Central memory CD8-positive, alpha-beta T cell (primary cell): ENCODE measurements at regions not wholly inside any gene's neighbourhood (a gene's known extent, or its start where the extent isn't known, plus 50 kb on each side); places are given as distances from the start of the nearest gene placed in this dataset.

ENCODE experiments used
- ATAC-seq: fragments of 150-1000 bp; cut with Tn5 transposase; replicated peaks from 2 replicates; pipeline ENCODE4 v1.10.0; 2022; ENCODE audit warnings: mild to moderate bottlenecking, moderate FRiP score, moderate number of reproducible peaks; ENCODE audit not compliant: poor library complexity, severe bottlenecking; ENCODE audit errors: extremely low read depth
- DNase-seq, 2 donors: peaks; one replicate each; pipeline ENCODE4 v3.0.0; 2021; ENCODE audit warnings: low spot score in 2 of 2
- H3K27ac Mint-ChIP-seq: one replicate; pipeline ENCODE4 v1.8.0; 2022; ENCODE audit warnings: low read depth, mild to moderate bottlenecking, moderate library complexity, mixed read lengths
- H3K27me3 Mint-ChIP-seq: one replicate; pipeline ENCODE4 v1.8.0; 2022; ENCODE audit warnings: mixed read lengths
- H3K36me3 Mint-ChIP-seq: one replicate; pipeline ENCODE4 v1.8.0; 2022; ENCODE audit warnings: mild to moderate bottlenecking, moderate library complexity, mixed read lengths; ENCODE audit not compliant: insufficient read depth
- H3K4me1 Mint-ChIP-seq: one replicate; pipeline ENCODE4 v1.8.0; 2022; ENCODE audit warnings: mixed read lengths
- H3K4me3 Mint-ChIP-seq: one replicate; pipeline ENCODE4 v1.8.0; 2022; ENCODE audit warnings: mild to moderate bottlenecking, moderate library complexity, mixed read lengths
- H3K9me3 Mint-ChIP-seq: one replicate; pipeline ENCODE4 v1.8.0; 2022; ENCODE audit warnings: mixed read lengths

GRCh38 chr2:71800106-71800809 lies 346.9 kb downstream of the DYSF start:
- ATAC-seq (no peak), DNase-seq (no peak)
- H3K9me3 Mint-ChIP-seq, result no peaks in the 10 kb centered on the region
- no peak overlapping the region for H3K4me3 Mint-ChIP-seq
- peaks cover 25% of the 10 kb centered on the region for H3K27me3 Mint-ChIP-seq
- H3K27ac Mint-ChIP-seq, result no peak overlapping the region
- H3K36me3 Mint-ChIP-seq, result no peaks in the 10 kb centered on the region
- H3K4me1 Mint-ChIP-seq, result no peaks in the 10 kb centered on the region

GRCh38 chr2:71799013-71799575 lies 345.7 kb downstream of the DYSF start:
- H3K4me3 Mint-ChIP-seq, result no peak overlapping the region
- H3K27me3 Mint-ChIP-seq, result peaks cover 25% of the 10 kb centered on the region
- no peaks in the 10 kb centered on the region for H3K4me1 Mint-ChIP-seq
- no peaks in the 10 kb centered on the region for H3K36me3 Mint-ChIP-seq
- no peak for DNase-seq
- H3K27ac Mint-ChIP-seq, result no peak overlapping the region
- no peaks in the 10 kb centered on the region for H3K9me3 Mint-ChIP-seq
- no peak for ATAC-seq

- Mint-ChIP-seq H3K36me3 (no peaks in the 10 kb centered on the region), H3K27ac (no peak overlapping the region), H3K4me1 (no peaks in the 10 kb centered on the region), H3K4me3 (no peak overlapping the region), H3K27me3 (peaks cover 25% of the 10 kb centered on the region), H3K9me3 (no peaks in the 10 kb centered on the region)
- ATAC-seq, result no peak
- DNase-seq, result no peak
These were observed 345.1 kb downstream of the DYSF start for GRCh38 chr2:71798266-71799012.

- Mint-ChIP-seq H3K9me3 (no peaks in the 10 kb centered on the region), H3K4me1 (no peaks in the 10 kb centered on the region), H3K27me3 (peaks cover 25% of the 10 kb centered on the region), H3K36me3 (no peaks in the 10 kb centered on the region), H3K4me3 (no peak overlapping the region), H3K27ac (no peak overlapping the region)
- no peak for DNase-seq
- no peak for ATAC-seq
These were observed 343.9 kb downstream of the DYSF start for GRCh38 chr2:71797035-71797810.

GRCh38 chr2:71796174-71796593 lies 342.8 kb downstream of the DYSF start:
- Mint-ChIP-seq H3K4me3 (no peak overlapping the region), H3K4me1 (no peaks in the 10 kb centered on the region), H3K9me3 (no peaks in the 10 kb centered on the region), H3K27ac (no peak overlapping the region), H3K36me3 (no peaks in the 10 kb centered on the region), H3K27me3 (peaks cover 24% of the 10 kb centered on the region)
- DNase-seq, result no peak
- ATAC-seq, result no peak

GRCh38 chr2:71795486-71795885 lies 342.1 kb downstream of the DYSF start:
- H3K9me3 Mint-ChIP-seq, result no peaks in the 10 kb centered on the region
- no peak overlapping the region for H3K4me3 Mint-ChIP-seq
- H3K4me1 Mint-ChIP-seq, result no peaks in the 10 kb centered on the region
- ATAC-seq (no peak), DNase-seq (no peak)
- no peak overlapping the region for H3K27ac Mint-ChIP-seq
- H3K36me3 Mint-ChIP-seq, result no peaks in the 10 kb centered on the region
- H3K27me3 Mint-ChIP-seq, result peaks cover 17% of the 10 kb centered on the region

- ATAC-seq (no peak), DNase-seq (no peak)
- no peaks in the 10 kb centered on the region for H3K9me3 Mint-ChIP-seq
- H3K4me1 Mint-ChIP-seq, result no peaks in the 10 kb centered on the region
- peaks cover 8% of the 10 kb centered on the region for H3K27me3 Mint-ChIP-seq
- H3K4me3 Mint-ChIP-seq, result no peak overlapping the region
- H3K27ac Mint-ChIP-seq, result no peak overlapping the region
- H3K36me3 Mint-ChIP-seq, result no peaks in the 10 kb centered on the region
These were observed 341.2 kb downstream of the DYSF start for GRCh38 chr2:71794611-71795010.

GRCh38 chr2:71793926-71794325 lies 340.6 kb downstream of the DYSF start:
- Mint-ChIP-seq H3K36me3 (no peaks in the 10 kb centered on the region), H3K4me1 (no peaks in the 10 kb centered on the region), H3K9me3 (no peaks in the 10 kb centered on the region), H3K4me3 (no peak overlapping the region), H3K27me3 (peaks cover 1% of the 10 kb centered on the region), H3K27ac (no peak overlapping the region)
- DNase-seq, result no peak
- ATAC-seq, result no peak

- Mint-ChIP-seq H3K27me3 (no peaks in the 10 kb centered on the region), H3K36me3 (no peaks in the 10 kb centered on the region), H3K27ac (no peak overlapping the region), H3K4me1 (no peaks in the 10 kb centered on the region), H3K4me3 (no peak overlapping the region), H3K9me3 (no peaks in the 10 kb centered on the region)
- DNase-seq (no peak), ATAC-seq (no peak)
These were observed 339.8 kb downstream of the DYSF start for GRCh38 chr2:71792926-71793761.

GRCh38 chr2:71791501-71792135 lies 338.3 kb downstream of the DYSF start:
- Mint-ChIP-seq H3K27me3 (no peaks in the 10 kb centered on the region), H3K4me3 (no peak overlapping the region), H3K4me1 (no peaks in the 10 kb centered on the region), H3K27ac (no peak overlapping the region), H3K9me3 (no peaks in the 10 kb centered on the region), H3K36me3 (no peaks in the 10 kb centered on the region)
- ATAC-seq, result no peak
- DNase-seq, result no peak

GRCh38 chr2:71791061-71791450 lies 337.7 kb downstream of the DYSF start:
- DNase-seq (no peak), ATAC-seq (no peak)
- no peaks in the 10 kb centered on the region for H3K9me3 Mint-ChIP-seq
- no peak overlapping the region for H3K4me3 Mint-ChIP-seq
- H3K36me3 Mint-ChIP-seq, result no peaks in the 10 kb centered on the region
- H3K4me1 Mint-ChIP-seq, result no peaks in the 10 kb centered on the region
- H3K27ac Mint-ChIP-seq, result no peak overlapping the region
- peaks cover 3% of the 10 kb centered on the region for H3K27me3 Mint-ChIP-seq
